HG03066 (cell line): ENCODE measurements at regions not wholly inside any gene's neighbourhood (a gene's known extent, or its start where the extent isn't known, plus 50 kb on each side); places are given as distances from the start of the nearest gene placed in this dataset.
"Not testable (repeated sequence)": the region's sequence is repeated elsewhere in the genome, so short reads cannot be mapped to it uniquely, and the experiment has no call there.

Source experiments
- ATAC-seq: cut with Tn5 transposase; IDR thresholded peaks from one replicate; pipeline ENCODE4 v1.9.1; 2021; ENCODE audit warnings: low read depth; ENCODE audit not compliant: unreplicated experiment

- ATAC-seq, result no peak
These were observed 359.2 kb downstream of the OSR1 start for GRCh38 chr2:18999198-18999597.

DNA sequence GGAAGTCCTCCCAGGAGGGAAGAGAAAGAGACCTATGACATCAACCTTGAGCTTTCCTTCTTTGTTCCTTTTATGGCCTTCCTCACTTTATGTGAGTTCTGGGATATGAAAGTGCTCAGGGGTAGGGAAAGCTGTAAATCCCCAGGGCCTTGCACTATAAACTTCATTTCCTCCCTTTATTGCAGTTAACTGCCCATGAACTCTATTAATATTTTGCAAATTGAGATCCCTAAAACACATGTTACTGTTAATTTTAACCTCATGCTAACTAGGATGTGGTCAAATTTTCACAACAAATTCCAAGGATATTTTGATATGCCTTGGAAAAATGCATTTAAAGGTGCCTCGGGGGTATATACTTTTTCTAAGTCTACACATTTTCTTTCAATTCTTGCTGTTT is 359.9 kb downstream of the OSR1 start:
- ATAC-seq, result no peak

- ATAC-seq, result no peak
These were observed 364.6 kb downstream of the OSR1 start for GRCh38 chr2:18993756-18994338.

- ATAC-seq, result no peak
These were observed 366.9 kb downstream of the OSR1 start for GRCh38 chr2:18991177-18992168.

DNA sequence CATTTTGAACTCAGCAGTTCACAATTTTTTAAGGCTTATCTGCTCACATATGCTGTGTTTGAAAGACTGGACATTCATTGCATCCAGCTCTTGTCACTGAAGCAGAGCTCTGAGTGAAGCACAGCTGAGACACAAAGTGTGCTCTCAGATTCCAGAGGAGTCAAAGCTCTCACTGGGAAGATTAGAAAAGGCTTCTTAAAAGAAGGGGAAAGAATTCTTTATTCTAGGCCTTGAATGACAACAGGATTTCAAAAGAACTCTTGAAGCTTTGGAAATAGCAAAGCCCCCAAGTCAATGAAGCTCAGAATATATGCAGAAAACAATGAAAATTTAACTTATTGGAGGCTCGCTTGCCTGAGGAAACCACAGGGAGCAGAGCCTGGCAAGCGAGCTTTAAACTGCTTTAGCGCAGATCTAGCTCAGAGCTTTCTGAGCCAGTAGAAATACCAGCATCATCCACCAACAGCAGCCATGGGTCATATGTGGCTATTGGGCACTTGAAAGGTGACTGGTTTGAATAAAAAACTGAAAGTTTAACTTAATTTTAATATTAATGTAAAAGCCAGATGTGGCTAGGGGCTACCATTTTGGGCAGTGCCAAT is 369.7 kb downstream of the OSR1 start:
- no peak for ATAC-seq

DNA sequence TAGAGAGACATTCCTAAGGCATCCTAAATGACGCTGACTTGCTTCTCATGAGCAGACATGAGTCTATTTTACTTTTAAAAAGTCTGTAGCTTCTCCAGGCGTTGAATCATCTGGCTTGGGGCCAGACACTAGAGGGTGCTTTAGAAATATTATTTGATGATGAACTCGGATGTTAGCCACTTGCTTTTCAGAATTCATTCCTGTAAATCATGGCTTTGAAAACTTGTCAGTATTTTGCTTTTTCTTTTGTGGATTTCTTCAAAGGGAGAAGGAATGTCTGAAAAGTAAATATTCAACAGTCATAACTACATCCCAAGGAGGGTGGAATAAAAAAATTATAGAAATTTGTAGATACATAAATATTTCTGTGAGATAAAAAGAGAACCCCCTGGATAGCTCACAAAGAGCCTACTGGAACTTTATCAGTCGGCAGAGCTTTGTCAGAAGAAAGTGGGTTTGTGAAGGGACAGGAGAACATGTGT is 370.8 kb downstream of the OSR1 start:
- ATAC-seq, result no peak

GRCh38 chr2:18987016-18987415 is 371.4 kb downstream of the OSR1 start:
- ATAC-seq, result no peak

DNA sequence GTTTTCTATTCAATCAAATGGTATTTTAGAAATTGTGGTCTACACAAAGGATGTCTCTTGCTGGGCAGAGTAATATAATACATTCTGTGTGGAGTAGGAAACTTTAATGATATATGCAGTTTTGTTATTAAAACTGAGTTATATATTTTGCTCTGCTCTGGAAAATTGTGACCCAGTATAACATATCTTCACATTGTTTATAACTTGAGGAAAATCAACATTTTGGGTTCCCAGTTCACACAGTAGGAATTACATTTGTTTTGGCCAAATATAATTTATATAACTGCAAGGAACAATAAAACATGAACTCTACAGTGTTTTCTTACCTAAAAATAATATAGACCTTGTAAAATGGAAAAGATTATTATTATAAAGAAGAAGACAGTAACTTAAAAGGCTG is 372.4 kb downstream of the OSR1 start:
- no peak for ATAC-seq

DNA sequence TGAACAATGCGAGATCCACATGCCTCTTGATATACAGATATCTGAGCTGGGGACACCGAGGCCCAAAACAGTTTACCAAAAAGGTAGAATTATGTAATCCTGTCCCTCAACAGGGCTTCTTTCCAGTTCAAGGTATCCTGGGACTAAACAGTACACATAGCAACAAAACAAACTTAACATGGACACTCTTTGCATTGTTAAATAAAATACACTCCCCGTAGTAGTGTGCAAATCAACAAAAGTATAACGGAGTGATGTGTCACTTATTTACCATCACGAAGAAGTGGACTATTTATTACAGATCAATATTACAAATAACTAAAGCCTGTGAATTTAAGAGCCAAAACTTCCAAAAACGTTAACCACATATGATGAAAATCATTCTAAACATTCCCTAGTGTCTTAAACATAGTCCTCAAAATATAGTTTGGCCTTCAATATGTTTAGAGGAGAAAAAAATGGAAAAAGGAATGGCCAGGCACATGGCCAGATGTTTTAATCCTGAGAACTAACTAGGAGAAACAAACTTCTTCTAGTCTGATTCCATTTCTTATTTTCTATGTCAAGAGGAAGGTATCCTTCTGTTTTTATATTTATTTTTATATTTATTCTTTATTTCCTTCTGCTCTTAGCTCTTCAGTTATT is 377.5 kb downstream of the OSR1 start:
- ATAC-seq, result no peak

GRCh38 chr2:18980104-18980785 is 378.2 kb downstream of the OSR1 start:
- ATAC-seq, result no peak

GRCh38 chr2:18977409-18977808 is 381.0 kb downstream of the OSR1 start:
- no peak for ATAC-seq

- peak; percentile 68 for ATAC-seq
These were observed 382.1 kb downstream of the OSR1 start for GRCh38 chr2:18976168-18976961.

DNA sequence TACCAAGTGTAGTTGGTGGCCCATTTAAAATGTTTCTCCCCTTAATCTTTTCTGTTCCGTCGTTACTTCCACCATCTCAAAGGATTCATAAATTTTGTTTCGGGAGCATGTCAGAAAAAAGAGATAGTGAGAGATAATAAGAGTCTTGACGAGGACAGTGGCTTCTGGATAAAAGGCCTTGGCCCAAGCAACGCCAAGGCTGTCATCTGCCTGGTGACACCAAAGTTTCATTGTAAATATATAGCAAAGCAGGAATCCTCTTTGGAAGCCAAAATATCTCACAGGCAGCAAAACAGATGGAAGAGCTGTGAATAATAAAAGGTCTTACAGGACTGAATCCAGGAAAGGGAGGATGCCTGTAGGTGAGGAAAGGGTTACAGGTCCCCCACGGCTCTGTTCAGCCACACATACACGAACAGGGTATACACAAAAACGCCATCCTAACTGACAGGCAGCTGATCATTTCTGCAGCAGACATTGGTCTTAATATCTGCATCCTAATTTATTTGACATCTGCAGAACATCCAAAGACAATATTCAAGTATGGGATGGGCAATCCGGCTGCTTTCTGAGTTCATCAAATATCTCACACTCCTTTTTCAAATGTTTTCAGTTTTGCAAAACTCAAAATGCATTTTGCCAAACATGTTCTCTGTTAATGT is 382.8 kb downstream of the OSR1 start:
- no peak for ATAC-seq

- ATAC-seq, result no peak
These were observed 382.3 kb upstream of the NT5C1B start for GRCh38 chr2:18971628-18972027.

DNA sequence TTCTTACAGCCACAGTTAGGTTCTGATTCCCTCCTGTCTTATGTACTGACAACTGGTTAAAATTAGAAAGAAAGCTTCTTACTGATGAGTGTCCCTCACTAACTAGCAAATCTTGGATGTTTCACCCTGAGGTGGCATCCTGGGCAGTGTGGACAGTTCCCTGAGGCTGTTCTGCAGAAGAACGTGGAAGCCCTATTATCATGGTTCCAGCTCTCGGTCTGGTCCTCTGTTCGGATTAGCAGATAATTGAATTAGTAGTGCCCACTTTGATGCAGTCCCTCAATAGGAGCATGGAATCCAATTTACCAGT is 381.7 kb upstream of the NT5C1B start:
- no peak for ATAC-seq

- ATAC-seq, result no peak
These were observed 376.8 kb upstream of the NT5C1B start for GRCh38 chr2:18966131-18966530.

DNA sequence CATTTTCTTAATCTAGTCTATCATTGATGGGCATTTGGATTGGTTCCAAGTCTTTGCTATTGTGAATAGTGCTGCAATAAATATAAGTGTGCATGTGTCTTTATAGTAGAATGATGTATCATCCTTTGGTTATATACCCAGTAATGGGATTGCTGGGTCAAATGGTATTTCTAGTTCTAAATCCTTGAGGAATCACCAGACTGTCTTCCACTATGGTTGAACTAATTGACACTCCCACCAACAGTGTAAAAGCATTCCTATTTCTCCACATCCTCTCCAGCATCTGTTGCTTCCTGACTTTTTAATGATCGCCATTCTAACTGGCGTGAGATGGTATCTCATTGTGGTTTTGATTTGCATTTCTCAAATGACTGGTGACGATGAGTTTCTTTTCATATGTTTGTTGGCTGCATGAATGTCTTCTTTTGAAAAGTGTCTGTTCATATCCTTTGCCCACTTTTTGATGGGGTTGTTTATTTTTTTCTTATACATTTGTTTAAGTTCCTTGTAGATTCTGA is 374.4 kb upstream of the NT5C1B start:
- not testable (repeated sequence) for ATAC-seq

GRCh38 chr2:18961991-18962421 is 372.6 kb upstream of the NT5C1B start:
- no peak for ATAC-seq
